ENCODE measurements at regions not wholly inside any gene's neighbourhood (a gene's known extent, or its start where the extent isn't known, plus 50 kb on each side); places are given as distances from the start of the nearest gene placed in this dataset.

DNA sequence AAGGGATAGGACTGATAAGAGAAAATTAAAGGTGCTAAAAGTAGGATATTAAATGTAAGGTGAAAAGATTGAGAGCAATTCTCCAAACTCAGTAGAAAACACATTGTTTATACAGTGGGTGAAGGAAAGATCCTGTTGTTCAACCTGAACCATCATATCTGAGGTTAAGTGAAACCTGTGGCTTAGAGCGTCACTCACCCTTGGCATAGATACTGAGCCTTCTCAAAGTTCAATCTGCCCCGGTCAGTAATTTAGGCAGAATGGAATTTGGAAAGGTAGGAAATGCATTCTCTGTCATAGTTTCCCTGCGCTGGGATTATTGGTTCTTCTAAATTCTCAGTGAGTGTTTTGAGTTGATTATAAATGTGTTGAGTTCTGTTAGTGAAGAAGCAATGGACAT is 456.2 kb upstream of the NMUR2 start (continued):
- TF ChIP-seq, protein P1, sequence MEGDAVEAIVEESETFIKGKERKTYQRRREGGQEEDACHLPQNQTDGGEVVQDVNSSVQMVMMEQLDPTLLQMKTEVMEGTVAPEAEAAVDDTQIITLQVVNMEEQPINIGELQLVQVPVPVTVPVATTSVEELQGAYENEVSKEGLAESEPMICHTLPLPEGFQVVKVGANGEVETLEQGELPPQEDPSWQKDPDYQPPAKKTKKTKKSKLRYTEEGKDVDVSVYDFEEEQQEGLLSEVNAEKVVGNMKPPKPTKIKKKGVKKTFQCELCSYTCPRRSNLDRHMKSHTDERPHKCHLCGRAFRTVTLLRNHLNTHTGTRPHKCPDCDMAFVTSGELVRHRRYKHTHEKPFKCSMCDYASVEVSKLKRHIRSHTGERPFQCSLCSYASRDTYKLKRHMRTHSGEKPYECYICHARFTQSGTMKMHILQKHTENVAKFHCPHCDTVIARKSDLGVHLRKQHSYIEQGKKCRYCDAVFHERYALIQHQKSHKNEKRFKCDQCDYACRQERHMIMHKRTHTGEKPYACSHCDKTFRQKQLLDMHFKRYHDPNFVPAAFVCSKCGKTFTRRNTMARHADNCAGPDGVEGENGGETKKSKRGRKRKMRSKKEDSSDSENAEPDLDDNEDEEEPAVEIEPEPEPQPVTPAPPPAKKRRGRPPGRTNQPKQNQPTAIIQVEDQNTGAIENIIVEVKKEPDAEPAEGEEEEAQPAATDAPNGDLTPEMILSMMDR (IDR thresholded peaks at IDR 0.05 in 2 of 3, conservative IDR thresholded peaks at IDR 0.05 in 1 of 3; ENCODE audit: borderline replicate concordance in 1 of 3, insufficient read depth in 1 of 3, low read depth in 2 of 3, low read length in 2 of 3): no peak
- TF ChIP-seq SIN3A (IDR thresholded peaks at IDR 0.05; ENCODE audit: low read depth): no peak
- TF ChIP-seq, protein P2, sequence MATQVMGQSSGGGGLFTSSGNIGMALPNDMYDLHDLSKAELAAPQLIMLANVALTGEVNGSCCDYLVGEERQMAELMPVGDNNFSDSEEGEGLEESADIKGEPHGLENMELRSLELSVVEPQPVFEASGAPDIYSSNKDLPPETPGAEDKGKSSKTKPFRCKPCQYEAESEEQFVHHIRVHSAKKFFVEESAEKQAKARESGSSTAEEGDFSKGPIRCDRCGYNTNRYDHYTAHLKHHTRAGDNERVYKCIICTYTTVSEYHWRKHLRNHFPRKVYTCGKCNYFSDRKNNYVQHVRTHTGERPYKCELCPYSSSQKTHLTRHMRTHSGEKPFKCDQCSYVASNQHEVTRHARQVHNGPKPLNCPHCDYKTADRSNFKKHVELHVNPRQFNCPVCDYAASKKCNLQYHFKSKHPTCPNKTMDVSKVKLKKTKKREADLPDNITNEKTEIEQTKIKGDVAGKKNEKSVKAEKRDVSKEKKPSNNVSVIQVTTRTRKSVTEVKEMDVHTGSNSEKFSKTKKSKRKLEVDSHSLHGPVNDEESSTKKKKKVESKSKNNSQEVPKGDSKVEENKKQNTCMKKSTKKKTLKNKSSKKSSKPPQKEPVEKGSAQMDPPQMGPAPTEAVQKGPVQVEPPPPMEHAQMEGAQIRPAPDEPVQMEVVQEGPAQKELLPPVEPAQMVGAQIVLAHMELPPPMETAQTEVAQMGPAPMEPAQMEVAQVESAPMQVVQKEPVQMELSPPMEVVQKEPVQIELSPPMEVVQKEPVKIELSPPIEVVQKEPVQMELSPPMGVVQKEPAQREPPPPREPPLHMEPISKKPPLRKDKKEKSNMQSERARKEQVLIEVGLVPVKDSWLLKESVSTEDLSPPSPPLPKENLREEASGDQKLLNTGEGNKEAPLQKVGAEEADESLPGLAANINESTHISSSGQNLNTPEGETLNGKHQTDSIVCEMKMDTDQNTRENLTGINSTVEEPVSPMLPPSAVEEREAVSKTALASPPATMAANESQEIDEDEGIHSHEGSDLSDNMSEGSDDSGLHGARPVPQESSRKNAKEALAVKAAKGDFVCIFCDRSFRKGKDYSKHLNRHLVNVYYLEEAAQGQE (IDR thresholded peaks at IDR 0.05; ENCODE audit: low read depth): no peak

DNA sequence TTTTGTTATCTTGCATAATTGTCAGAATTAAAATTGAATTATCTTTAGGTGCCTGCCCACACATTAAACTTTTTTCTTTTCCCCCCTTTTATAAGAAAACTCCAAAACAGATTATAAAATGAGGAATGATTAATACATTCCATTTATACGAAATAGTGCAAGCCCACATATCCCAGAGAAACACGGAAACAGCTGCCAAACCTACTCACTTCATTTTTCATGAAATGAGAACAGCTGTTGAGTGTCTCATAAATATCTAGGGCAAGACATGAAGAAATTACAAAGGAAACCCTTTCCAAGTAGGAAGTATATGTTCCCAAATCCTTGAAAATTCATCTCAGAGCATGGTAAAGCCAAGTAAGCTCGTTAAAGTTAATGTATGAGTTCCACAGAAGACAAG is 459.4 kb upstream of the NMUR2 start:
- no peak overlapping the region for H3K9ac ChIP-seq (ENCODE audit: low read length)
- H3K79me2 ChIP-seq (ENCODE audit: insufficient read depth, low read length): no peaks in the 10 kb centered on the region
- no peaks in the 10 kb centered on the region for H3K36me3 ChIP-seq (ENCODE audit: control insufficient read depth in 1 of 2, insufficient read depth in 2 of 2, low read length in 2 of 2)
- RAD21 ChIA-PET (ENCODE audit: low non-redundant PET in 1 of 2, low total read pairs in 2 of 2, uncharacterized antibody in 2 of 2, unreplicated experiment in 2 of 2): no interaction called here
- CTCF ChIA-PET: no interaction called here
- ATAC-seq (no peak), DNase-seq (ENCODE audit: low read depth, low spot score) (no peak)
- H3K4me1 ChIP-seq (ENCODE audit: control insufficient read depth in 1 of 2, insufficient read depth in 2 of 2, low read length in 2 of 2): no peaks in the 10 kb centered on the region
- H3K9me2 ChIP-seq (ENCODE audit: insufficient read depth): no peaks in the 10 kb centered on the region
- intact Hi-C loops (cut with micrococcal nuclease): no loop called here
- no peaks in the 10 kb centered on the region for H4K20me1 ChIP-seq (ENCODE audit: insufficient read depth)
- no TSS peak for BruUV-seq (replicated peaks)
- H2AFZ ChIP-seq (ENCODE audit: low read depth, low read length, poor library complexity, severe bottlenecking): no peak overlapping the region
- POLR2A ChIA-PET: no interaction called here
- H3K4me3 ChIP-seq (replicated peaks in 1 of 2; ENCODE audit: low read depth in 1 of 2, low read length in 2 of 2): no peak overlapping the region
- peaks cover 6 to 8% of the 10 kb centered on the region in 2 experiments; a peak in 1 of 4 replicates for H3K9me3 ChIP-seq (ENCODE audit: control insufficient read depth in 1 of 2, insufficient read depth in 1 of 2, low read depth in 1 of 2, low read length in 2 of 2)
- no peak for TF ChIP-seq SIN3A (IDR thresholded peaks at IDR 0.05; ENCODE audit: low read depth)
- no peak for TF ChIP-seq POLR2A (IDR thresholded peaks at IDR 0.05; ENCODE audit: borderline replicate concordance, extremely low read depth, insufficient read depth, insufficient read length)
- no peak for TF ChIP-seq CEBPB (IDR thresholded peaks at IDR 0.05; ENCODE audit: low read depth)
- TF ChIP-seq, protein P3, sequence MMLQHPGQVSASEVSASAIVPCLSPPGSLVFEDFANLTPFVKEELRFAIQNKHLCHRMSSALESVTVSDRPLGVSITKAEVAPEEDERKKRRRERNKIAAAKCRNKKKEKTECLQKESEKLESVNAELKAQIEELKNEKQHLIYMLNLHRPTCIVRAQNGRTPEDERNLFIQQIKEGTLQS (IDR thresholded peaks at IDR 0.05): no peak
- no peak for TF ChIP-seq RAD21 (IDR thresholded peaks at IDR 0.05; ENCODE audit: low read depth)
- no peak for TF ChIP-seq EZH2phosphoT487 (IDR thresholded peaks at IDR 0.05; ENCODE audit: borderline replicate concordance)
- TF ChIP-seq, protein P4, sequence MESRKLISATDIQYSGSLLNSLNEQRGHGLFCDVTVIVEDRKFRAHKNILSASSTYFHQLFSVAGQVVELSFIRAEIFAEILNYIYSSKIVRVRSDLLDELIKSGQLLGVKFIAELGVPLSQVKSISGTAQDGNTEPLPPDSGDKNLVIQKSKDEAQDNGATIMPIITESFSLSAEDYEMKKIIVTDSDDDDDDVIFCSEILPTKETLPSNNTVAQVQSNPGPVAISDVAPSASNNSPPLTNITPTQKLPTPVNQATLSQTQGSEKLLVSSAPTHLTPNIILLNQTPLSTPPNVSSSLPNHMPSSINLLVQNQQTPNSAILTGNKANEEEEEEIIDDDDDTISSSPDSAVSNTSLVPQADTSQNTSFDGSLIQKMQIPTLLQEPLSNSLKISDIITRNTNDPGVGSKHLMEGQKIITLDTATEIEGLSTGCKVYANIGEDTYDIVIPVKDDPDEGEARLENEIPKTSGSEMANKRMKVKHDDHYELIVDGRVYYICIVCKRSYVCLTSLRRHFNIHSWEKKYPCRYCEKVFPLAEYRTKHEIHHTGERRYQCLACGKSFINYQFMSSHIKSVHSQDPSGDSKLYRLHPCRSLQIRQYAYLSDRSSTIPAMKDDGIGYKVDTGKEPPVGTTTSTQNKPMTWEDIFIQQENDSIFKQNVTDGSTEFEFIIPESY (IDR thresholded peaks at IDR 0.05; ENCODE audit: extremely low read depth, insufficient replicate concordance, low read length): no peak
- no peak for TF ChIP-seq ZFX (IDR thresholded peaks at IDR 0.05)
- TF ChIP-seq JUND (IDR thresholded peaks at IDR 0.05): no peak
- H3K27me3 ChIP-seq (ENCODE audit: insufficient read depth, low read length): no peaks in the 10 kb centered on the region
- H3K27ac ChIP-seq (ENCODE audit: low read depth, low read length): no peak overlapping the region
- H3K4me2 ChIP-seq (ENCODE audit: low read length): no peak overlapping the region
